Ascending aorta (tissue), 2 donors: ENCODE measurements at regions not wholly inside any gene's neighbourhood (a gene's known extent, or its start where the extent isn't known, plus 50 kb on each side); places are given as distances from the start of the nearest gene placed in this dataset.

ENCODE experiments used
- DNase-seq, 2 donors: peaks; one replicate each; pipeline ENCODE4 v3.0.0-alpha.2; 2019; ENCODE audit warnings: low spot score in 2 of 2
- H3K27ac ChIP-seq, 2 donors: fragments of 200-600 bp; sonication (generic); one replicate each; pipeline ENCODE4 v1.5.1; 2016 to 2017; ENCODE audit warnings: mild to moderate bottlenecking in 1 of 2
- H3K27me3 ChIP-seq: fragments of 200-600 bp; sonication (generic); one replicate; pipeline ENCODE4 v1.5.1; 2017
- H3K36me3 ChIP-seq, 2 donors: fragments of 200-600 bp; sonication (generic); one replicate each; pipeline ENCODE4 v1.5.1; 2016
- H3K4me1 ChIP-seq, 2 donors: fragments of 200-600 bp; sonication (generic); one replicate each; pipeline ENCODE4 v1.5.1; 2016 to 2017; ENCODE audit warnings: mild to moderate bottlenecking in 1 of 2
- H3K4me3 ChIP-seq, 2 donors: fragments of 200-600 bp; sonication (generic); one replicate each; pipeline ENCODE4 v1.5.1; 2016 to 2017; ENCODE audit warnings: mild to moderate bottlenecking in 1 of 2
- H3K9me3 ChIP-seq, 2 donors: fragments of 200-600 bp; sonication (generic); one replicate each; pipeline ENCODE4 v1.5.1; 2016
- CTCF ChIP-seq, 3 experiments: fragments of 200-600 bp in 2 of 3; fragments of 450-650 bp in 1 of 3; sonication (generic) in 2 of 3; IDR thresholded peaks; one replicate each; pipeline ENCODE4 v1.5.1; 2016 to 2019; ENCODE audit warnings: antibody characterized with exemption in 3 of 3, mild to moderate bottlenecking in 1 of 3, moderate library complexity in 1 of 3
- intact Hi-C: fragments of 100-400 bp; cut with DNase I; formaldehyde crosslinking; loops from one replicate; pipeline ENCODE4 v1.15.1; 2023

GRCh38 chr17:65438708-65439294 is 122.6 kb downstream of the AXIN2 start:
- TF ChIP-seq CTCF (IDR thresholded peaks at IDR 0.05): no peak
- intact Hi-C loops: no loop called here
- DNase-seq: no peak

GRCh38 chr17:65438173-65438572 is 123.3 kb downstream of the AXIN2 start:
- H3K36me3 ChIP-seq: no peaks in the 10 kb centered on the region
- no peak overlapping the region for H3K27ac ChIP-seq
- no peak overlapping the region for H3K4me3 ChIP-seq
- no peaks in the 10 kb centered on the region for H3K4me1 ChIP-seq
- no peak for DNase-seq
- intact Hi-C loops: no loop called here
- no peaks in the 10 kb centered on the region for H3K27me3 ChIP-seq
- H3K9me3 ChIP-seq: no peaks in the 10 kb centered on the region
- TF ChIP-seq CTCF (IDR thresholded peaks at IDR 0.05): no peak

More at GRCh38 chr17:65438708-65439294, 122.6 kb downstream of the AXIN2 start:
- no peaks in the 10 kb centered on the region for H3K4me1 ChIP-seq
- no peak overlapping the region for H3K4me3 ChIP-seq
- no peaks in the 10 kb centered on the region for H3K9me3 ChIP-seq
- H3K27me3 ChIP-seq: no peaks in the 10 kb centered on the region
- H3K27ac ChIP-seq: no peak overlapping the region
- H3K36me3 ChIP-seq: no peaks in the 10 kb centered on the region

- no peaks in the 10 kb centered on the region for H3K36me3 ChIP-seq
- no peak for TF ChIP-seq CTCF (IDR thresholded peaks at IDR 0.05)
- no peak for DNase-seq
- H3K27ac ChIP-seq: no peak overlapping the region
- H3K4me3 ChIP-seq: no peak overlapping the region
- no peaks in the 10 kb centered on the region for H3K9me3 ChIP-seq
- intact Hi-C loops: no loop called here
- no peaks in the 10 kb centered on the region for H3K27me3 ChIP-seq
- no peaks in the 10 kb centered on the region for H3K4me1 ChIP-seq
Measured at GRCh38 chr17:65436871-65437270, 124.6 kb downstream of the AXIN2 start.

GRCh38 chr17:65434878-65435277 is 126.6 kb downstream of the AXIN2 start:
- no peaks in the 10 kb centered on the region for H3K36me3 ChIP-seq
- no peaks in the 10 kb centered on the region for H3K27me3 ChIP-seq
- no peak overlapping the region for H3K4me3 ChIP-seq
- no peak overlapping the region for H3K27ac ChIP-seq
- no peak for TF ChIP-seq CTCF (IDR thresholded peaks at IDR 0.05)
- intact Hi-C loops: no loop called here
- no peak for DNase-seq
- no peaks in the 10 kb centered on the region for H3K9me3 ChIP-seq
- H3K4me1 ChIP-seq: no peaks in the 10 kb centered on the region

- intact Hi-C loops: no loop called here
- TF ChIP-seq CTCF (IDR thresholded peaks at IDR 0.05): no peak
Measured at GRCh38 chr17:65434251-65434650, 127.2 kb downstream of the AXIN2 start.

GRCh38 chr17:65433592-65433991 is 127.9 kb downstream of the AXIN2 start:
- Histone ChIP-seq H3K27ac (no peak overlapping the region), H3K4me1 (no peaks in the 10 kb centered on the region), H3K4me3 (no peak overlapping the region), H3K27me3 (no peaks in the 10 kb centered on the region), H3K36me3 (no peaks in the 10 kb centered on the region), H3K9me3 (no peaks in the 10 kb centered on the region)
- intact Hi-C loops: no loop called here
- no peak for TF ChIP-seq CTCF (IDR thresholded peaks at IDR 0.05)
- no peak for DNase-seq

More at GRCh38 chr17:65434251-65434650, 127.2 kb downstream of the AXIN2 start:
- H3K4me1 ChIP-seq: no peaks in the 10 kb centered on the region
- H3K9me3 ChIP-seq: no peaks in the 10 kb centered on the region
- H3K27ac ChIP-seq: no peak overlapping the region
- H3K27me3 ChIP-seq: no peaks in the 10 kb centered on the region
- H3K4me3 ChIP-seq: no peak overlapping the region
- no peak for DNase-seq
- H3K36me3 ChIP-seq: no peaks in the 10 kb centered on the region
